HG02588 (cell line): ENCODE measurements at regions not wholly inside any gene's neighbourhood (a gene's known extent, or its start where the extent isn't known, plus 50 kb on each side); places are given as distances from the start of the nearest gene placed in this dataset.

ENCODE experiments used
- ATAC-seq: cut with Tn5 transposase; IDR thresholded peaks from one replicate; pipeline ENCODE4 v1.9.1; 2021; ENCODE audit warnings: mild to moderate bottlenecking, moderate library complexity; ENCODE audit not compliant: unreplicated experiment

- ATAC-seq = no peak
Measured at GRCh38 chr4:132506568-132506967, 642.5 kb upstream of the PCDH10 start.

- ATAC-seq = no peak
Measured at GRCh38 chr4:132513491-132513890, 635.6 kb upstream of the PCDH10 start.

DNA sequence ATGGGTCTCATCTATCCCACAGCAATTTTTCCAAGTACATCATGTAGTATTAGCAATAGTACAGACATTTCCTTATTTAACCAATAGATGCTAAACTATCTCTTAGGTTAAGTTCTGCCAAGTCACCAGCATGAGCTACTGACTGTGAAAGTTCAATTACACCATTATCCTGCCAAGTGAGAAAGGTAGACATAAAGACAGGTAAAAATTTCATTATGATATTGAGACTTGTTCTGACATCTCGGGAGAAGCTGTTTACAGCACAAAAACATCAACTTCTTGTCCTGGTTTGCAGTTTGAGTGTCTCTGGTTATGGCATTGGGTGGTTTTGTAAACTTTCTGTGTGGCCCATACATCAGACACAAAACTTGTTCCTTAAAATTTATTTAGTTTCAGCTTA, 622.4 kb upstream of the PCDH10 start:
- no peak for ATAC-seq

DNA sequence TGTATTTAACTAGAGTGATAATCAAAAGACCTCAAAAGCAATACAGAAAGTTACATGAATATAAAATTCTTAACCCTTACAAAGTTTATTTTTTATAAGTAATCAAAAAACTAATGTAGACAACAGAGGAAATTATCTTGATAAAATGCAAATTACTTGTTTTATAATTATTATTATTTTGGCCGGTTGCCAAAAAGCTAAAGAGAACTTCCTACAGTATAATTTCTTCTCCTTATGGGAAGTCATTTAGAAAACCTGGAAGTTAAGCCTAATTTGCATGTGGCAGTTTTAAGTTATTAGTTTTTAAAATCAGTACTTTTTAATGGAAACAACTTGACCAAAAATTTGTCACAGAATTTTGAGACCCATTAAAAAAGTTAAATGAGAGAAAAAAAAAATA, 621.3 kb upstream of the PCDH10 start:
- no peak for ATAC-seq

DNA sequence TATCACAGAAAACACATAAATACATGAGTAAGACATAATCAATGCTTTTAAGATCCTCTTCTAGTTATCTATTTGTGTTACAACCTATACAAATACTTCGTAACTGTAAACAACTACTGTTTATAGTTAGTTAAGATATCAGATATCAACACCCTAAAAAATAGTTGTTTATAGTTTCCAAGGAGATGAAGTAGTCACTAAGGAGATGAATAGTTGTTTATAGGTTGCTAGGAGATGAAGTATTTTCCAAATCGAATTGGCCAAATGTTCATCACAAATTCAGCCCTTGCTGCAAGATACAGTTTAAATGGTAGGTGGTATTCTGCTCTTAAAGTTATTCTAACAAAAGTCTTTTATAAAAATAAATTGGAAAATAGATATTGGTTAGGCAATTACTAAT, 618.2 kb upstream of the PCDH10 start:
- no peak for ATAC-seq

DNA sequence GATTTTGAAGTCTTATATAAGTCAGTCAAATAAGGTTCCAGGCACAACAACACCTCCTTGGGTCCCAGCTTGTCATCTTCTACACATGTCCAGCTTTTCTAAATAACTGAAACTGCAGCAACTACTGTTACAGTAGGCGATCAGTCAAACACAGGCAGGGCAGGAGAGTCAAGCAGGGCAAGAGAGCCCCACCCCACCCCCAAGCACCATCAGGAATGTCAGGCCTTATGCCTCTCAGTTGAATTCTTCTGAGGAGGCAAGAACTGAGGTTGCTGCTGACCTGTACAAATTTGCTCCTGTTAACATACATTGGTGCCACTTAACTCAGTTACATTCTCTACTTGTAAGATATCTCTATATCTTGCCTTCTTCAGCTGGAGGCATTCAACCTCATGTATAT, 608.8 kb upstream of the PCDH10 start:
- ATAC-seq = no peak

DNA sequence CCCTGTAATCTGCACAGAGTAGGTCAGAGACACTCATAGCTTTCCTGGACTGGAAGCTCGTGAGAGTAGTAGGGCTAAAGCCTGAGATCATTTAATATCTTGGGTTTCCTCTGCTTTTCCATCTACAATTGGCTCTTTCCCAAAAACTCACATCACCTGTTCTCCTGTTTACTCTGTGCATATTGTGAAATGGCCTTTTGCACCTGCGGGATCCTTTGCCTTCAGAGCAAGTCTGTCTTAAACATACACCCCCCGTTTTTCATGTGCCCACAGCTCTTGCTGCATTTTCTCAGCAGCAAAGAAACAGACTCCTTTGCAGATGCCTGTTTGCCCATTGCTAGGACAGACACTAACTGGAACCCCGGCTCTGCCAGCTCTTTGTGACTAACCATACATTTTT, 608.3 kb upstream of the PCDH10 start:
- ATAC-seq = no peak

DNA sequence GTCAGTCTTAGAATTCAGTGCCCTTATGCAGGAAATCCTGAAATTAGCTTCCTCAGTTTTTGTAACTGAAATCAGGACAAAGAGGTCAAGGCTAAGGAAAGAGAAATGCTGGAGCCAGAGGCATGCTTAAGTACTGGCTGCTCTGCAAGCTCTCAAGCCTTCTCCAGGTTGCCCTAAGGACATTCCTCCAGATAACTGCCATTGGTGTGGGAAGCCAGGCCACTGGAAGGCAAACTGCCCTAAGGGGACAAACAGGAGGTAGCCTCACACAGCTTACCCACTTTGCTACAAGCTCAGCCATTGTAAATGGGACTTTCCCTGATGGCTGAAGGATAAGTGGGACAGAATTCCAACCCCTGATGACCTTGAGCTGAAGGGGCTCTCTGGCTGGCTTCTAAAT, 606.9 kb upstream of the PCDH10 start:
- no peak for ATAC-seq

DNA sequence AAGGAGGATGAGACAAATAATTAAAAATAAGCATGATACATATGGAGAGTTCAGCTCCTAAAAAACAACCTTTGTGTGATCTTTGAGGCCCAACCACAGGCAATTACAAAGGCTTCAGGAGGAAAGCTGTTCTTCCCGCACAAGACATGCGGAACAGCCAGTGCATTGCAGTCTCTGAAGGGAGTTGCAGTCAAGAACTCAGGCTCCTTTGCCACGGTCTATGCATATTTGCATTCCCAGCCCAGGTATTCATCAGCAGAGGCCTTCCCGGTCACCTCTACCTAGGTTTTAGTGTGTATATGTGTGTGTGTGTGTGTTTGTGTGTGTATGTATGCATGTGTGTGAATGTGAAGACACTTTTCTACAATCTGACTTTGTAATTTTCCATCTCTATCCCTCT, 600.6 kb upstream of the PCDH10 start:
- no peak for ATAC-seq

DNA sequence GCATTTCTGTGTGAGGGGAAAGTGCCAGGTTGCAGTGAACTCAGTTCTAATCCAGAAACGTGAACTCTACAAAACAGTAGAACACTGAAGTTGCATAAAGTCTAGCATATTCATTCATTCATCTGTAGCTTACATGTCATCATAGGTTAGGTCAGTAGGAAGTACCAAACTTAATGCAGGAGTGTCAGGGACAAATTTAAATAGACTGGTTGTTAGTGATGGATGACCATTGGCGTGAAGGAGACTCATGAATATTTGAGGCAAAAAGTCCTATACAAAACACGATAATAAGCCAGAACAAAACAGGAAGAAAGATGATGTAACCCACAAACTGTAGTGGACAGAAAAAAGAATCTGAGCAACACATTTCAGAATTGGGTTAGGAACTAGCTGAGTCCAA, 592.8 kb upstream of the PCDH10 start:
- no peak for ATAC-seq

GRCh38 chr4:132557660-132558059, 591.4 kb upstream of the PCDH10 start:
- ATAC-seq = no peak

- no peak for ATAC-seq
Measured at GRCh38 chr4:132564920-132565319, 584.2 kb upstream of the PCDH10 start.

DNA sequence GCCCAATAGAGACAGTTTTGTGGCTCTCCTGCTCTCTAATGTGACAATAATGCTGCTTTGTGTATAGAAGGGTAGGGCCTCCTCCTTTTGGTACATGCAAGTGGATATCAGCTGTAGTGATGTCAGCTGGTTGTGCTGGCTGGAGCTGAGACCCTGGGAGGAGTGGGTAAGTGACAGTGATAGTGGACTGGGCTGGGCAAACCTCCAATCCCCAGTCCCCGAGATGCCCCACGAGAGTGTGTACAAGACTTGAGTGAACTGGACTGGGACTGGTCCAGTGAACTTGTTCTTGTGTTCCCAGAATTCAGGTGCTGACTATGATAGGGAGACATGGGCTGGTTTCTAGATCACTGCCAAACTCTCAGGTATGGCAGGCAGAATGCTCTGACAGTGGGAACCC, 583.6 kb upstream of the PCDH10 start:
- no peak for ATAC-seq

- no peak for ATAC-seq
Measured at GRCh38 chr4:132572210-132572609, 576.9 kb upstream of the PCDH10 start.

- no peak for ATAC-seq
Measured at GRCh38 chr4:132587626-132588025, 561.5 kb upstream of the PCDH10 start.

- no peak for ATAC-seq
Measured at GRCh38 chr4:132592340-132592739, 556.8 kb upstream of the PCDH10 start.

- no peak for ATAC-seq
Measured at GRCh38 chr4:132592850-132593249, 556.2 kb upstream of the PCDH10 start.

DNA sequence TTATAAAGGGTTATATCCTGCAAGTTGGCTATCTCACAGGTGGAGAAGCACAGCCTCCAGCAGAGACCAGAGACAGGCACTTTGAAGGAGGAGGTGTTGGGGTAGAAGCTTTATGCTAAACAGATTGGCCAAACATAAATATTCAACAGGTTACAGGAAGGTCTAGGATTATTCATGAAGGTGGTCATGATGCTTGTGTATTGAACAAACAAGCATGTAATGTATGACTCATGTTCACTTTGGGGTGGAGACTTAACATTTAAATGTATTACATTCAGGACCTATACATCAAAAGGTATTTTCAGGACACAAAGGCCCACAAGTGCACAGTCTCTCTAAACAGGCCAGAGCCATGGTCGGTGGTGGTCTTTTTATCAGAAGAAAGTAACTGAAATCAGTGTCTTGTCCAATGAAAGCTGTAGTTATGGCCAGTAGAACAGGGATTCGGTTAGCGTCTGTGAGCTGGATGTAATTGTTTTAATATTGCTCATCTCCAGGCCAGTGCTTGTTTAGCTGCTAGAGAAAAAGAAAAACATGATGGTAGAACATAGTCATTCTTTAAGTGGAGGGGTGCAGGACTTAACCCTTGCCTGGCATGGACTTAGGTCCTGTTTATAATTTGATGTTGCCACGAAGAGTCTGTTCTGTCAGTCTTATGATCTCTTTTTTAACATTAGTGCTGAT, 555.2 kb upstream of the PCDH10 start:
- ATAC-seq = no peak

DNA sequence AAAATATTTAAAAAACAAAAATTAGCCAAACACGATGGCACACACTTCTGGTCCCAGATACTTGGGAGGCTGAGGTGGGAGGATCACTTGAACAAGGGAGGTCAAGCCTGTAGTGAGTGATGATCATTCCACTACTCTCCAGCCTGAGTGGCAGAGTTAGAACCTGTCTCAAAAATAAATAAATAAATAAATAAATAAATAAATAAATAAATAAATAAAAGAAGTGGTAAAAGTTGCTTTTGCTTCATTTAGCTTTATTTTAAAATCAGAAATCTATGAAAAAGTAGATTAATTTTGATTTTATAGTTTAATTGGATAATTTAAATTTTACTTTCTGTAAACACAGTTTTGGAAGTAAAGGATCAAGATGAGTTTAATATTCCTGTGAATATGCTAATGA, 552.9 kb upstream of the PCDH10 start:
- no peak for ATAC-seq

- ATAC-seq = no peak
Measured at GRCh38 chr4:132605551-132605950, 543.5 kb upstream of the PCDH10 start.

DNA sequence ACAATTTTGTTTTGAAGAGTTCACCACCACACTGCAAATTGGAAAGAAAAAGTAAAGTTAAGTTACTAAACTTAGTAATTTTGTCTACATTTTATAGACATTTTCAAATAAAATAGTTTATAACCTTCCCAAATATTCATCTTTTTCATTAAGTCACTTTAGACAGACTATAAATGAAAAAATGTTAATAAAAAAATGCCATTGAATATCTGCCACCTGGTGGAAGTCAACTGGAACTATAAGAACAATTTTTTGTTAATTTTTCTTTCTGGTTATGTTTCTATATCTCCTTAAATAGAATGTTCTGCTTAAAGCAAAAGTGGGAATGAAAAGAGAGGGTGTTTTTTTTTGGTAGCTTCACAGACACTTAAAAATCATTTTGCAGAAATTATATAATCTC, 534.4 kb upstream of the PCDH10 start:
- ATAC-seq = no peak

- no peak for ATAC-seq
Measured at GRCh38 chr4:132619968-132620367, 529.1 kb upstream of the PCDH10 start.

DNA sequence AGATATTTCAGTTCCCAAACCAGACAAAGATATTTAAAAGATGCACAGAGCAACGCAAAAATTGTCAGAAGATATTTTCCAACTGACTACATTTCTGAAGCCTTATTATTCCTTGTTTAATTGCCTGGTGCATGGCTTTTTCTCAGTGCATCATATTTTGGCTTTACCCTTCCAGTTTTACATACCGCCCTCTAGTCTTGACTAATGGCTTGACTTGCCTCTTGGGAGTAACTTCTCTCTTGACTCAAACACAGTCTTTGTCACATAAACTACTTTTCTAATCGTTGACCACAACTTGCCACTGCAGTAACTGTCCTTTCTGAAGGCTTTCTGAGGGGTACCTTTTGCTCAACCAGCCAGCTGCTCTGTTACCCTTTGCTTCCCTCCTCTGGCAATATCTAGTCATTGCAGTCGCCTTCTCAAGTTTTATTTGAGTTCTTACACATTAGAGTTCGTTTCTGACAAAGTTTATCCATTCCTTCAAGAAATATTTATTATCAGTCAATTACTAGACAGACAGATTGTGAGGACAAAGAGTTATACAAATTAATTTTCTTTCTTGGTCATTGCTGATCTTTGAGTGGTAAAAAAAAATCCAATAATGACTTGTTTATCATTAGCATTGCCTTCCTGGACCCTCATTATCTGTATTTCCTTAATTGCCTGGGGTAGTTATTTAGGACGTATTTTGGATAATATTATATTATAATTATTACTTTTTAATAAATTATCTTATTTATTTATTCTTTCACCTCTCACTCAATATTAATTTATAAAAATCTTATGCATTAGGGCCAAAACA, 506.9 kb upstream of the PCDH10 start:
- no peak for ATAC-seq
